Panc1 (cell line): ENCODE measurements at regions not wholly inside any gene's neighbourhood (a gene's known extent, or its start where the extent isn't known, plus 50 kb on each side); places are given as distances from the start of the nearest gene placed in this dataset.
A peak's percentile ranks its signal among the peaks of the same experiment; 100 is the strongest.

Source experiments
- ATAC-seq: fragments of 200-7000 bp; cut with Tn5 transposase; 2 replicates; pipeline ENCODE4 v1.9.1; 2020; ENCODE audit warnings: mild to moderate bottlenecking, moderate library complexity
- BruUV-seq: library from RNA; stranded (reverse); fragments of 400-500 nt; replicated peaks from 2 replicates; lab custom pipeline; 2021; lab: Mats Ljungman, UMichigan
- CTCF ChIA-PET: fragments of 300-600 bp; sonication (Branson Sonifier 250); formaldehyde crosslinking; loops from one replicate; lab custom pipeline; 2022; ENCODE audit warnings: antibody characterized with exemption; lab: Charles Lee
- POLR2A ChIA-PET: fragments of 300-600 bp; sonication (Branson Sonifier 250); formaldehyde crosslinking; loops from one replicate; lab custom pipeline; 2022; ENCODE audit warnings: antibody characterized with exemption; lab: Charles Lee
- DNase-seq: peaks from one replicate; pipeline ENCODE4 v3.0.0-alpha.2; 2010; ENCODE audit warnings: low read depth, low spot score
- H3K27ac ChIP-seq: 2 replicates; pipeline ENCODE4 v1.5.1; 2011; ENCODE audit warnings: mild to moderate bottlenecking, low read length, inconsistent platforms
- H3K27me3 ChIP-seq: fragments of 200-500 bp; sonication (Bioruptor generic); 2 replicates; pipeline ENCODE4 v1.6.0; 2014; ENCODE audit warnings: low read length, inconsistent platforms; ENCODE audit not compliant: control insufficient read depth, insufficient read depth
- H3K36me3 ChIP-seq: fragments of 200-500 bp; sonication (Bioruptor generic); 2 replicates; pipeline ENCODE4 v1.5.1; 2014; ENCODE audit warnings: inconsistent platforms, mild to moderate bottlenecking, low read length, moderate library complexity; ENCODE audit not compliant: control insufficient read depth, insufficient read depth
- H3K4me1 ChIP-seq: 2 replicates; pipeline ENCODE4 v1.5.1; 2011; ENCODE audit warnings: inconsistent platforms, mild to moderate bottlenecking, low read length, moderate library complexity; ENCODE audit not compliant: control insufficient read depth, insufficient read depth
- H3K4me3 ChIP-seq, 2 experiments: 2 replicates each; pipeline ENCODE4 v1.5.1; 2011 to 2012; ENCODE audit warnings: low read depth in 2 of 2, low read length in 2 of 2, mild to moderate bottlenecking in 2 of 2, inconsistent platforms in 1 of 2, moderate library complexity in 1 of 2
- H3K9me3 ChIP-seq: fragments of 200-500 bp; sonication (Bioruptor generic); 2 replicates; pipeline ENCODE4 v1.5.1; 2014; ENCODE audit warnings: low read depth, mild to moderate bottlenecking, inconsistent platforms, low read length, moderate library complexity; ENCODE audit not compliant: control insufficient read depth, insufficient read depth
- CTCF ChIP-seq: fragments of 450-650 bp; IDR thresholded peaks from 2 replicates; pipeline ENCODE4 v1.5.1; 2017; ENCODE audit warnings: mild to moderate bottlenecking
- POLR2AphosphoS5 ChIP-seq: IDR thresholded peaks from 2 replicates; pipeline ENCODE4 v1.6.1; 2012; ENCODE audit warnings: mild to moderate bottlenecking, low read depth, low read length, moderate library complexity
- REST ChIP-seq, 2 experiments: IDR thresholded peaks; 2 replicates each; pipeline ENCODE4 v1.6.1; 2011 to 2012; ENCODE audit warnings: low read depth in 2 of 2, control low read depth in 1 of 2, low read length in 1 of 2, mild to moderate bottlenecking in 1 of 2, moderate library complexity in 1 of 2; ENCODE audit not compliant: insufficient read depth in 1 of 2
- SIN3A ChIP-seq: IDR thresholded peaks from 2 replicates; pipeline ENCODE4 v1.6.1; 2012; ENCODE audit warnings: low read depth, mild to moderate bottlenecking, low read length, moderate library complexity, borderline replicate concordance; ENCODE audit not compliant: insufficient read depth
- TCF7L2 ChIP-seq: IDR thresholded peaks from 2 replicates; pipeline ENCODE4 v1.6.1; 2011; ENCODE audit warnings: mild to moderate bottlenecking, low read depth, low read length, inconsistent platforms
- in situ Hi-C: cut with HindIII; loops from 2 replicates; pipeline ENCODE4 v1.10.0; 2016; ENCODE audit warnings: low sequenced_read_pairs, low pct_unique_long_range_greater_than_20kb
- intact Hi-C: fragments of 100-400 bp; cut with micrococcal nuclease; formaldehyde crosslinking; loops from one replicate; pipeline ENCODE4 v1.10.0; 2022; ENCODE audit not compliant: unreplicated experiment

DNA sequence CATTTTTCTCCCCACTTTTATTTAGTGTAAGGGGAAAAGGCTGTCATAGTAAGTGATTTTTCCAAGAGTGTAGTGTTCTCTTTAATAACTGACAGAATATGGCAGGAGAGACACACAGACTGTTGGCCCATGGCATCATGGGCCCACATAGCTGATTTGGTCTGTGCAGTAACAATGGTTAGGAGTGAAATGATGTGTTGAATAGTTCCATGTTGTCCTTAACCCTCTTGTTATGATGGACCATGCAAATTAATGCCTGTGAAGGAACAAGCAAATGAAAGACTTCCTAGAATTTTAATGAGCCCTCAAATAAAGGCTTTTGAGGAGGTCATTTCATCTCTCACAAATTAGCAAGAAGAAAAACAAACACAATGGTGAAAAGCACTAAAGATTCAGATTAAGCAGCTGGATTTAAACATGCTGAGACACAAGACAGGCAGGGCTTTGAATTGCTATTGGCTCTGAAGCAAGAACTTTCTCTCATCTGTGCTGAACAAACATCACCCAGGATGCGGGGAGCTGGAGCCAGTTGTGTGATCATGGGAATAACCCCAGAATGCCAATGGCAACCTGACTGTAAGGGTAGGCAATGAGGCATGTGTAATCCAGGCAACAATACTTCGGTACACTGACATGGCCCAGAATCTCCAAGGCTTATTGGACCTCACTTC is 136.7 kb upstream of the VEPH1 start:
- no peaks in the 10 kb centered on the region for H3K36me3 ChIP-seq
- POLR2A ChIA-PET = no interaction called here
- H3K27ac ChIP-seq = no peak overlapping the region
- ATAC-seq (no peak), DNase-seq (no peak)
- H3K4me3 ChIP-seq = no peak overlapping the region
- H3K27me3 ChIP-seq = no peaks in the 10 kb centered on the region
- no TSS peak for BruUV-seq
- H3K9me3 ChIP-seq = no peaks in the 10 kb centered on the region
- CTCF ChIA-PET = no interaction called here
- in situ Hi-C loops = no loop called here
- TF ChIP-seq CTCF (0 out of 2 replicates have a peak, but pooled peaks have one; percentile 3), REST (IDR thresholded peaks at IDR 0.05; ENCODE audit: insufficient read depth in 1 of 2, low read depth in 2 of 2, low read length in 1 of 2) (no peak)
- no peaks in the 10 kb centered on the region for H3K4me1 ChIP-seq
- intact Hi-C loops = no loop called here

DNA sequence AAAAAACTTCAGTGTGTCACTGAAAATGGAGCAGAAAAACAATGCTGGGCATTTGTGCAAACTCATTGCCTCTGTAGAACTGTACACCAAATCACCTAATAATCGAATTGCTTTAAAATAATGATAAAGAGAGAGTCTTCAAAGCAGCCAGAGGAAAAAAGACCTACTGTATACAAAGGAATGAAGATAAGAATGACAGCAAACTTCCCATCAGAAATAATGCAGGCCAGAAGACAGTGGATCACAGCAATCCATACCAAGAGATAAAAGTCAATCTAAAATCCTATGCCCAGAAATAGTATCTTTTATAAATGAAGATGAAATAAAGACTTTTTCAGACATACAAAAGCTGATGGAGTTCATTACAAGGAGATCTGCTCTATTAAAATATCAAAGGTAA is 134.7 kb upstream of the VEPH1 start:
- TF ChIP-seq TCF7L2 = no peak
- no peak for TF ChIP-seq POLR2AphosphoS5
- TF ChIP-seq SIN3A = no peak
- no peak for TF ChIP-seq REST (IDR thresholded peaks at IDR 0.05; ENCODE audit: insufficient read depth in 1 of 2, low read depth in 2 of 2, low read length in 1 of 2)
- no peak for TF ChIP-seq CTCF
- in situ Hi-C loops = no loop called here
- no peaks in the 10 kb centered on the region for H3K4me1 ChIP-seq
- POLR2A ChIA-PET = no interaction called here
- H3K9me3 ChIP-seq = no peaks in the 10 kb centered on the region
- DNase-seq (no peak), ATAC-seq (no peak)
- intact Hi-C loops = no loop called here
- CTCF ChIA-PET = no interaction called here
- no peak overlapping the region for H3K4me3 ChIP-seq
- H3K27ac ChIP-seq = no peak overlapping the region
- no peaks in the 10 kb centered on the region for H3K36me3 ChIP-seq
- no TSS peak for BruUV-seq
- H3K27me3 ChIP-seq = peaks cover 3% of the 10 kb centered on the region; the same call in 1 of the 2 replicates
